NCI-H1930 (cell line): ENCODE measurements at regions not wholly inside any gene's neighbourhood (a gene's known extent, or its start where the extent isn't known, plus 50 kb on each side); places are given as distances from the start of the nearest gene placed in this dataset.

Experiments used
- DNase-seq, 2 experiments: peaks; one replicate each; lab custom pipeline; 2025; lab: John Stamatoyannopoulos, UW

GRCh38 chr12:114976959-114977358 lies 293.0 kb upstream of the TBX3 start:
- no peak for DNase-seq

GRCh38 chr12:114976372-114976771 lies 292.4 kb upstream of the TBX3 start:
- DNase-seq, result no peak

- DNase-seq, result no peak
These were observed 291.8 kb upstream of the TBX3 start for GRCh38 chr12:114975640-114976310.

GRCh38 chr12:114974826-114975639 lies 291.1 kb upstream of the TBX3 start:
- DNase-seq, result no peak

GRCh38 chr12:114974333-114974732 lies 290.4 kb upstream of the TBX3 start:
- no peak for DNase-seq

- DNase-seq, result no peak
These were observed 284.8 kb upstream of the TBX3 start for GRCh38 chr12:114968727-114969126.

- DNase-seq, result no peak
These were observed 283.2 kb upstream of the TBX3 start for GRCh38 chr12:114967151-114967550.

GRCh38 chr12:114964841-114965240 lies 280.9 kb upstream of the TBX3 start:
- DNase-seq, result no peak

GRCh38 chr12:114963846-114964245 lies 279.9 kb upstream of the TBX3 start:
- DNase-seq, result no peak

- no peak for DNase-seq
These were observed 277.5 kb upstream of the TBX3 start for GRCh38 chr12:114961491-114961890.

- DNase-seq, result no peak
These were observed 274.6 kb upstream of the TBX3 start for GRCh38 chr12:114958538-114958937.

GRCh38 chr12:114957225-114957624 lies 273.2 kb upstream of the TBX3 start:
- no peak for DNase-seq

- no peak for DNase-seq
These were observed 271.5 kb upstream of the TBX3 start for GRCh38 chr12:114955414-114956014.

GRCh38 chr12:114954511-114955055 lies 270.6 kb upstream of the TBX3 start:
- DNase-seq, result no peak

GRCh38 chr12:114952573-114953271 lies 268.7 kb upstream of the TBX3 start:
- no peak for DNase-seq

GRCh38 chr12:114949058-114949820 lies 265.3 kb upstream of the TBX3 start:
- DNase-seq, result no peak

- DNase-seq, result no peak
These were observed 261.4 kb upstream of the TBX3 start for GRCh38 chr12:114945351-114945750.

- DNase-seq, result no peak
These were observed 260.8 kb upstream of the TBX3 start for GRCh38 chr12:114944736-114945135.

GRCh38 chr12:114943601-114944000 lies 259.6 kb upstream of the TBX3 start:
- no peak for DNase-seq

- DNase-seq, result no peak
These were observed 254.7 kb upstream of the TBX3 start for GRCh38 chr12:114938487-114939210.
